ENCODE measurements at regions not wholly inside any gene's neighbourhood (a gene's known extent, or its start where the extent isn't known, plus 50 kb on each side); places are given as distances from the start of the nearest gene placed in this dataset.
"Not testable (repeated sequence)": the region's sequence is repeated elsewhere in the genome, so short reads cannot be mapped to it uniquely, and the experiment has no call there.

DNA sequence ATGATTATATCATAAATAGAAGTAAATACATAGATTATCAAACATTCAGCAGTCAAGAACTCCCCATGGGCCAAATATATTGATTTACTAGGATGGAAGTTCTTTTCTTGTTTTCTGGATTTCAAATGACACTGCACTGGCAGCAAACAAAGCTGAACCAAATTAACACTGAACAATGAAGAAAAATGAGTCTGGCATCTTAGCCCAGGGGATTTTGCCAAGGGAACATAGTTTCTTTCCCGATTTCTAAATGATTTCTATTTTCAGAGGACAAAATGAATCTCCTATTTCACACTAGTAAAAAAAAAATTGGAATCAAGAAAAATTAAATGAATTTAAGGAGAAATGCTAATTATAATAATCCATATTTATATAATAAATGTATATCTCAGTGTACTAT, 116.9 kb upstream of the FAM174A start:
- Histone ChIP-seq H3K27me3 (replicated peaks; ENCODE audit: control insufficient read depth, insufficient read depth, low read length) (no peaks in the 10 kb centered on the region), H3K4me3 (replicated peaks; ENCODE audit: low read depth, low read length) (no peak overlapping the region), H3K36me3 (ENCODE audit: control insufficient read depth, insufficient read depth, low read length) (no peaks in the 10 kb centered on the region)
- no peak for DNase-seq (ENCODE audit: extremely low read depth, insufficient read length)
- TF ChIP-seq, protein P1, sequence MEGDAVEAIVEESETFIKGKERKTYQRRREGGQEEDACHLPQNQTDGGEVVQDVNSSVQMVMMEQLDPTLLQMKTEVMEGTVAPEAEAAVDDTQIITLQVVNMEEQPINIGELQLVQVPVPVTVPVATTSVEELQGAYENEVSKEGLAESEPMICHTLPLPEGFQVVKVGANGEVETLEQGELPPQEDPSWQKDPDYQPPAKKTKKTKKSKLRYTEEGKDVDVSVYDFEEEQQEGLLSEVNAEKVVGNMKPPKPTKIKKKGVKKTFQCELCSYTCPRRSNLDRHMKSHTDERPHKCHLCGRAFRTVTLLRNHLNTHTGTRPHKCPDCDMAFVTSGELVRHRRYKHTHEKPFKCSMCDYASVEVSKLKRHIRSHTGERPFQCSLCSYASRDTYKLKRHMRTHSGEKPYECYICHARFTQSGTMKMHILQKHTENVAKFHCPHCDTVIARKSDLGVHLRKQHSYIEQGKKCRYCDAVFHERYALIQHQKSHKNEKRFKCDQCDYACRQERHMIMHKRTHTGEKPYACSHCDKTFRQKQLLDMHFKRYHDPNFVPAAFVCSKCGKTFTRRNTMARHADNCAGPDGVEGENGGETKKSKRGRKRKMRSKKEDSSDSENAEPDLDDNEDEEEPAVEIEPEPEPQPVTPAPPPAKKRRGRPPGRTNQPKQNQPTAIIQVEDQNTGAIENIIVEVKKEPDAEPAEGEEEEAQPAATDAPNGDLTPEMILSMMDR (IDR thresholded peaks at IDR 0.05; ENCODE audit: insufficient read depth, low read length, poor library complexity, severe bottlenecking), result no peak

DNA sequence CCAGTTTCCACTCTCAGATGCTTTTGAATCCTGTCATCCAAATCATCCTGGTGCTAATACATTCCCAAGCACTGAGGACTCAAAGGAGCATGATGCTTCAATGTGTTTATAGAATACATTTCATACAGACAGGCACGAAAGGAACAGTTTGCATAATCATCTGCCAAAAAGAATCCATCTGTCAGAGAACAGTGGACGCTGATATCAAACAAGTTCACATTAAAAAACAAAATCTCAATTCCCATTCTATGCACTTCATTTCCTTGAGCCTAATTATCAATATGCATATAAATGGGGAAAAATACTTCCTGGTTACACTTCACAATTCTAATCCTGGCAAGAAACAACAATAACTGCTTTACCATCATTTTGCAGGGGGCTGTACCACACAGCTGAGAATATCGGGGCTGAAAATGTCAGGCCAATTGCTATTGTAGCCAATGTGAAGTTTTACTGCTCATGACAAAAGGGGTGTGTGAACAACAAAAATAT, 125.5 kb upstream of the FAM174A start:
- Histone ChIP-seq H3K27me3 (replicated peaks; ENCODE audit: control insufficient read depth, insufficient read depth, low read length) (no peaks in the 10 kb centered on the region), H3K36me3 (ENCODE audit: control insufficient read depth, insufficient read depth, low read length) (no peaks in the 10 kb centered on the region), H3K4me3 (replicated peaks; ENCODE audit: low read depth, low read length) (no peak overlapping the region)
- DNase-seq (ENCODE audit: extremely low read depth, insufficient read length), result no peak
- TF ChIP-seq, protein P1 (IDR thresholded peaks at IDR 0.05; ENCODE audit: insufficient read depth, low read length, poor library complexity, severe bottlenecking), result no peak

DNA sequence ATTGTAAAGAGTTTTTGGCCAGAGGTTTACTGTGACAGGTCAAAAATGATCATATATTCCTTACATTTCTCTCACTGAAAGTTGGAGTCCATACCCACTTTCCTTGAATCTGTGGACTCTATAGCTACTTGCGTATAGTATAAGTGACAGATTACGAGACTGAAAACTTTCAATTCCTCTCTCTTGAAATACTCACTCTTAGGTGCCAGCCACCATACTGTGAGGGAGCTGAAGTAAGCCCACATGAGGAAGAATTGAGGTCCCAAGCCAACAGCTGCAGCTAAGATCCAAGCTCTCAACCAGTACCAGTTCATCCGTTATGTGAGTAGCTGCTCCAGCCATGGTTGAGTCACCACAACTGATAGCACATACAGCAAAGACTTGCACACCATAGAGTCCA, 128.1 kb upstream of the FAM174A start:
- H3K36me3 ChIP-seq (ENCODE audit: control insufficient read depth, insufficient read depth, low read length), result no peaks in the 10 kb centered on the region
- H3K27me3 ChIP-seq (replicated peaks; ENCODE audit: control insufficient read depth, insufficient read depth, low read length), result no peaks in the 10 kb centered on the region
- DNase-seq (ENCODE audit: extremely low read depth, insufficient read length), result no peak
- TF ChIP-seq, protein P1 (IDR thresholded peaks at IDR 0.05; ENCODE audit: insufficient read depth, low read length, poor library complexity, severe bottlenecking), result no peak
- H3K4me3 ChIP-seq (replicated peaks; ENCODE audit: low read depth, low read length), result no peak overlapping the region

DNA sequence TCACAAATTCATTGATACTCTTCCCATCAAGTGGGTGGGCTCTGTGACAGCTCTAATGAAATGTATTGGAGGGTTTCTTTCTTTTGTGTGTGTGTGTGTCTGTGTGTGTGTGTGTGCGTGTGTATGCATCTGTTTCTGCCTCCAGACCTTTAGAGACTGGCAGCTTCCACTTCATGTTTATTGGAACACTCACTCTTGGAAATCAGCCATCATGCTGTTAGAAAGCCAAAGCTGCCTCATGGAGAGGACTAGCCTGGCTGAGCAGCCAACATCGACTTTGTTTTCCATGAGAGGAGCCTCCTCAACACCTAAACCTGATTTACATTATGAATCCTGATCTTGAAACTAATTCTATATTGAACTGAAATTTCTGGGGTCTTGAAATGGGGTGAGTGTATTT, 128.5 kb upstream of the FAM174A start:
- TF ChIP-seq, protein P1 (IDR thresholded peaks at IDR 0.05; ENCODE audit: insufficient read depth, low read length, poor library complexity, severe bottlenecking), result no peak
- no peak overlapping the region for H3K4me3 ChIP-seq (replicated peaks; ENCODE audit: low read depth, low read length)
- DNase-seq (ENCODE audit: extremely low read depth, insufficient read length), result no peak
- no peaks in the 10 kb centered on the region for H3K27me3 ChIP-seq (replicated peaks; ENCODE audit: control insufficient read depth, insufficient read depth, low read length)
- no peaks in the 10 kb centered on the region for H3K36me3 ChIP-seq (ENCODE audit: control insufficient read depth, insufficient read depth, low read length)

DNA sequence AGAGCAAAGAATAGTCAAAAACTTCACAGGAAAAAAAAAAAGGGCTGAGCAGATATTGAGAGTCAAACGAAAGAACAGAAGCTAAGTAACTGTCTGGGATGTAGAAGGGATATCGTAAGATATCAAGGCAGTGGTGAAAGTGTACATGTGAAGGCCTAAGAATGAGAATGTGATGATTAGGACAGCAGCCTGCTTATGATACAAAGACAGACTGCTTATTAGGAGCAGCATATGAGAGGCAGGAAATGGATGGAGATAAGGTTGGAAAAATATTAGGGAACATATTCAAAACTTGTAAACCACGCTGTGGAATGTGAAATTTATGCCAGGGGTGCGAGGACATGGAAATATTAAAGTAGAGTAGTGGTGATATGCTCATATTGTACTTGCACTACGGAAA, 133.1 kb upstream of the FAM174A start:
- H3K4me3 ChIP-seq (replicated peaks; ENCODE audit: low read depth, low read length), result no peak overlapping the region
- TF ChIP-seq, protein P1 (IDR thresholded peaks at IDR 0.05; ENCODE audit: insufficient read depth, low read length, poor library complexity, severe bottlenecking), result no peak
- no peaks in the 10 kb centered on the region for H3K36me3 ChIP-seq (ENCODE audit: control insufficient read depth, insufficient read depth, low read length)
- H3K27me3 ChIP-seq (replicated peaks; ENCODE audit: control insufficient read depth, insufficient read depth, low read length), result no peaks in the 10 kb centered on the region; the same call in 1 of the 2 replicates
- no peak for DNase-seq (ENCODE audit: extremely low read depth, insufficient read length)

DNA sequence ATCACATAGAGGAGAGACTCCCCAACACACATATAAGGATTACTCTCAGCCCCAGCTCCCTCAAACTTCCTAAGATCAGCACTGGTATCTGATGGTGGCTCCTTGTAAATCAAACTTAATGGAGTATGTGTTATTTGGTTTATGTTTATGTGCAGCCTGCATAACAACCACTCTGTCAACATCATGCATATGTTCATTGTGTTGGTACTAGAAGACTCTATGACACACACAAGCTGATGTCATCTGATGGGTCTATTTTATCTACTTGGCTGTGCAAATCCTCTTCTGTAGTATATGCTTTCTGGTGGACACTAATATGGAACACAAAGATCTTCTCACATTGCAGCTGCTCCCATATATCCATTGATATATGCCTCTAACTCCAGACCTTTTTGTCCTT, 134.0 kb upstream of the FAM174A start:
- Histone ChIP-seq H3K4me3 (replicated peaks; ENCODE audit: low read depth, low read length) (no peak overlapping the region), H3K36me3 (ENCODE audit: control insufficient read depth, insufficient read depth, low read length) (no peaks in the 10 kb centered on the region), H3K27me3 (replicated peaks; ENCODE audit: control insufficient read depth, insufficient read depth, low read length) (no peaks in the 10 kb centered on the region; the same call in 1 of the 2 replicates)
- TF ChIP-seq, protein P1 (IDR thresholded peaks at IDR 0.05; ENCODE audit: insufficient read depth, low read length, poor library complexity, severe bottlenecking), result no peak
- DNase-seq (ENCODE audit: extremely low read depth, insufficient read length), result no peak

DNA sequence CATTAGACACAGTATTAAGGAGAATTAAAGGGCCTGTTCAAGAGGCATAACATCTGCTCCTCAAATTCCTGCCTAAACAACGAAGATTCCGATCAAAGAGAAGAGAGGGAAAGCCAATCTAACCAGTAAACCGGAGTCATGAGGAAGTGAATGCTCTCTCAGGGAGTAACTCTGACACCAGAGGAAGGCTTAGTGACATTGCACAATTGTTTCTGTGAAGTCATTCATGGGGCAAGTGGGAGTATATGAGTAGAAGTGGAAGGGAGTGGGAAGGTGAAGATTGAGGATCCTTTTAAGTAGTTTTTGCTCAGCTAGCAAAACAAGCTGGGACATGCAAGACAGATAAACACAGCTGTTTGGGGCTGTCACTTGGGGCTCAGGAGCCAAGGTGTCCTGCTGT, 136.4 kb upstream of the FAM174A start:
- not testable (repeated sequence) for H3K4me3 ChIP-seq (replicated peaks; ENCODE audit: low read depth, low read length); H3K27me3 ChIP-seq (replicated peaks; ENCODE audit: control insufficient read depth, insufficient read depth, low read length); H3K36me3 ChIP-seq (ENCODE audit: control insufficient read depth, insufficient read depth, low read length); DNase-seq (ENCODE audit: extremely low read depth, insufficient read length)

DNA sequence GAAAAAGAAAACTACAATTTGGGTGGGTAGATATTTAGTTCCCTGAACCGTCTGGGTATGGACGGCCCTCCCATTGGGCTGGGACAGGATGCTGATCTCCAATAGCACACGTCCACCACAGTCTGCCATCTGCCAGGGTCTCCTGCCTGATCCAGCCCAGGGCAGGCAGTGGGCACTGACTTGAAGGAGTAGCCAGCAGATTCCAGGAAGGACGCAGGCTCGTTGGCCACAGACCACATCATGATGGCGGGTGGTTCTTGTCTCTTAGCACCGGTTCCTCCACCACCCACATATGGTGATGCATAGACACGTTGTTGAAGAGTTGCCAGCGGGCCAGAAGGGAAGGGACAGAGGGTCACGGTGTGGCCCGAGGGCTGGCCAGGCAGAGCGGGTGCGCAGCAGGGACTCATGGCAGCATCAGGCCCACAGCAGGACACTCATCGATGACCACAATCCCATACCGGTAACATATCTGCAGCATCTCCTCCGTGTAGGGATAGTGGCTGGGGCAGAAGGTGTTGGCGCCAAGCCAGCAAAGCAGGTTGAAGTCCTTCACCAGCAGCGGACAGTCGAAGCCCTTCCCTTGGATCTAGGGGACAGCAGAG, 155.8 kb upstream of the FAM174A start:
- DNase-seq (ENCODE audit: extremely low read depth, insufficient read length); H3K4me3 ChIP-seq (replicated peaks; ENCODE audit: low read depth, low read length); H3K27me3 ChIP-seq (replicated peaks; ENCODE audit: control insufficient read depth, insufficient read depth, low read length); H3K36me3 ChIP-seq (ENCODE audit: control insufficient read depth, insufficient read depth, low read length): not testable (repeated sequence)

All from GM06990 (cell line).